HEK293 (cell line): ENCODE measurements at regions not wholly inside any gene's neighbourhood (a gene's known extent, or its start where the extent isn't known, plus 50 kb on each side); places are given as distances from the start of the nearest gene placed in this dataset.

ENCODE experiments used
- KLF16 ChIP-seq: fragments of 450-650 bp; formaldehyde crosslinking; IDR thresholded peaks from 2 replicates; pipeline ENCODE4 v1.5.1; 2017; ENCODE audit warnings: missing biosample characterization, missing genetic modification characterization
- ZBTB7A ChIP-seq: fragments of 450-650 bp; formaldehyde crosslinking; IDR thresholded peaks from 2 replicates; pipeline ENCODE4 v1.5.1; 2016; ENCODE audit warnings: low read depth, missing biosample characterization, missing genetic modification characterization
- ZNF324 ChIP-seq: fragments of 450-650 bp; formaldehyde crosslinking; IDR thresholded peaks from 2 replicates; pipeline ENCODE4 v1.5.1; 2016; ENCODE audit warnings: missing biosample characterization, missing genetic modification characterization
- ZNF623 ChIP-seq: fragments of 450-650 bp; formaldehyde crosslinking; IDR thresholded peaks from 2 replicates; pipeline ENCODE4 v1.5.1; 2016; ENCODE audit warnings: missing biosample characterization, missing genetic modification characterization
- ZNF626 ChIP-seq: fragments of 450-650 bp; sonication (Bioruptor Pico); formaldehyde crosslinking; IDR thresholded peaks from 2 replicates; pipeline ENCODE4 v1.5.1; 2018; ENCODE audit warnings: missing biosample characterization, missing genetic modification characterization, inconsistent platforms
- TF ChIP-seq, protein P1 (sequence below): fragments of 450-650 bp; formaldehyde crosslinking; IDR thresholded peaks from 2 replicates; pipeline ENCODE4 v1.5.1; 2016; ENCODE audit warnings: missing biosample characterization, missing genetic modification characterization
- TF ChIP-seq, protein P2 (sequence below): fragments of 450-650 bp; formaldehyde crosslinking; IDR thresholded peaks from 2 replicates; pipeline ENCODE4 v1.5.1; 2016; ENCODE audit warnings: missing biosample characterization, missing genetic modification characterization

DNA sequence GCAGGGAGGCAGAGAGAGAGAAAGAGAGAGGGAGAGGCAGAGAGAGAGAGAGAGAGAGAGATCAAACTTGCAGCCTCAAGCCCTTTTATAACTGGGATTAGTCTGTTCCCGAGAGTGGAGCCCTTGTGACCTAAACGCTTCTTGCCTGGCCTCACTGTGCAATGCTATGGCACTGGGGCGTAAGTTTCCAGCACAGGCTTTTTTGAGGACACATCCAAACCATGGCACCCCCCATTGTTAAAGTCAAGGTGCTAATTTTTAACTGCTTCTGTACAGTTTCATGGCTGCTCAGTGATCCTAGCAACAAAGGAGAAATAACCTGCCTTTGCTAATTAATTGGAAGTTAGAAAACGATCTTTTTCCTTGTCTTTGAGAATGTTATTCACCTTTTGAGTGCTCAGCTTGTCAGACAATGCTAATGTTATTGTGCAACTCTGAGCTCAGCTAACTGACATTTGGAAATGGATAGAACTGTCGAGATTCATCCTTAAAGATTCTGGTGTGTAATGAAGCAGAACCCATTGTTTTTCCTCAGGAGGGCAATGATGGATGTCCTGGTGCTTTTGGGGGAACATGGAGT lies 268.4 kb downstream of the GLRX3 start:
- TF ChIP-seq ZNF324 (tag by site-specific recombination) (no peak), ZBTB7A (tag by site-specific recombination) (no peak), ZNF623 (tag by site-specific recombination) (no peak), ZNF626 (tag by site-specific recombination) (no peak), KLF16 (no peak)
- TF ChIP-seq, protein P1, sequence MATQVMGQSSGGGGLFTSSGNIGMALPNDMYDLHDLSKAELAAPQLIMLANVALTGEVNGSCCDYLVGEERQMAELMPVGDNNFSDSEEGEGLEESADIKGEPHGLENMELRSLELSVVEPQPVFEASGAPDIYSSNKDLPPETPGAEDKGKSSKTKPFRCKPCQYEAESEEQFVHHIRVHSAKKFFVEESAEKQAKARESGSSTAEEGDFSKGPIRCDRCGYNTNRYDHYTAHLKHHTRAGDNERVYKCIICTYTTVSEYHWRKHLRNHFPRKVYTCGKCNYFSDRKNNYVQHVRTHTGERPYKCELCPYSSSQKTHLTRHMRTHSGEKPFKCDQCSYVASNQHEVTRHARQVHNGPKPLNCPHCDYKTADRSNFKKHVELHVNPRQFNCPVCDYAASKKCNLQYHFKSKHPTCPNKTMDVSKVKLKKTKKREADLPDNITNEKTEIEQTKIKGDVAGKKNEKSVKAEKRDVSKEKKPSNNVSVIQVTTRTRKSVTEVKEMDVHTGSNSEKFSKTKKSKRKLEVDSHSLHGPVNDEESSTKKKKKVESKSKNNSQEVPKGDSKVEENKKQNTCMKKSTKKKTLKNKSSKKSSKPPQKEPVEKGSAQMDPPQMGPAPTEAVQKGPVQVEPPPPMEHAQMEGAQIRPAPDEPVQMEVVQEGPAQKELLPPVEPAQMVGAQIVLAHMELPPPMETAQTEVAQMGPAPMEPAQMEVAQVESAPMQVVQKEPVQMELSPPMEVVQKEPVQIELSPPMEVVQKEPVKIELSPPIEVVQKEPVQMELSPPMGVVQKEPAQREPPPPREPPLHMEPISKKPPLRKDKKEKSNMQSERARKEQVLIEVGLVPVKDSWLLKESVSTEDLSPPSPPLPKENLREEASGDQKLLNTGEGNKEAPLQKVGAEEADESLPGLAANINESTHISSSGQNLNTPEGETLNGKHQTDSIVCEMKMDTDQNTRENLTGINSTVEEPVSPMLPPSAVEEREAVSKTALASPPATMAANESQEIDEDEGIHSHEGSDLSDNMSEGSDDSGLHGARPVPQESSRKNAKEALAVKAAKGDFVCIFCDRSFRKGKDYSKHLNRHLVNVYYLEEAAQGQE = no peak
- TF ChIP-seq, protein P2, sequence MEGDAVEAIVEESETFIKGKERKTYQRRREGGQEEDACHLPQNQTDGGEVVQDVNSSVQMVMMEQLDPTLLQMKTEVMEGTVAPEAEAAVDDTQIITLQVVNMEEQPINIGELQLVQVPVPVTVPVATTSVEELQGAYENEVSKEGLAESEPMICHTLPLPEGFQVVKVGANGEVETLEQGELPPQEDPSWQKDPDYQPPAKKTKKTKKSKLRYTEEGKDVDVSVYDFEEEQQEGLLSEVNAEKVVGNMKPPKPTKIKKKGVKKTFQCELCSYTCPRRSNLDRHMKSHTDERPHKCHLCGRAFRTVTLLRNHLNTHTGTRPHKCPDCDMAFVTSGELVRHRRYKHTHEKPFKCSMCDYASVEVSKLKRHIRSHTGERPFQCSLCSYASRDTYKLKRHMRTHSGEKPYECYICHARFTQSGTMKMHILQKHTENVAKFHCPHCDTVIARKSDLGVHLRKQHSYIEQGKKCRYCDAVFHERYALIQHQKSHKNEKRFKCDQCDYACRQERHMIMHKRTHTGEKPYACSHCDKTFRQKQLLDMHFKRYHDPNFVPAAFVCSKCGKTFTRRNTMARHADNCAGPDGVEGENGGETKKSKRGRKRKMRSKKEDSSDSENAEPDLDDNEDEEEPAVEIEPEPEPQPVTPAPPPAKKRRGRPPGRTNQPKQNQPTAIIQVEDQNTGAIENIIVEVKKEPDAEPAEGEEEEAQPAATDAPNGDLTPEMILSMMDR (tag by site-specific recombination) = no peak
